Left renal pelvis (tissue), 4 donors: ENCODE measurements at regions not wholly inside any gene's neighbourhood (a gene's known extent, or its start where the extent isn't known, plus 50 kb on each side); places are given as distances from the start of the nearest gene placed in this dataset.
"Not testable (repeated sequence)": the region's sequence is repeated elsewhere in the genome, so short reads cannot be mapped to it uniquely, and the experiment has no call there.

Source experiments
- DNase-seq, 4 donors: peaks; one replicate each; pipeline ENCODE4 v3.0.0-alpha.2; 2013; ENCODE audit warnings: low read depth in 4 of 4, low spot score in 3 of 4

DNA sequence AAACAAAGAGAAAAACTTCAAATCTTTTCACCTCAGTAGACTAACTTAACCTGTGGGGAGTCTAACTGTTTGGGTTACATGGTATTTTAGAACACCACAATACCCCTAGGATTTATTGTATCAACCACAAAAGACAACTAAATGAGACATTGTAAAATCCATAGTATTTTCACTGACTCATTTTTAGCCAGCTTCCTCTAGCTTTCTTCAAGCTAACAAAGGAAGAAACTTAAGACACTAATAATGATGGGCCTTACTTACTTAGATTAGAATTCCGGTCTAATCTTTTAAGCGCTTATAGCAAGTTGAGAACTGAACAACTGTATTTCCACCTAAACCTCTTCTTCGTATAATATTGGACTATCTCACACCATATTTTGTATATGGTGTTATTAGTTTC, 529.3 kb downstream of the DMRTA1 start:
- DNase-seq = no peak

DNA sequence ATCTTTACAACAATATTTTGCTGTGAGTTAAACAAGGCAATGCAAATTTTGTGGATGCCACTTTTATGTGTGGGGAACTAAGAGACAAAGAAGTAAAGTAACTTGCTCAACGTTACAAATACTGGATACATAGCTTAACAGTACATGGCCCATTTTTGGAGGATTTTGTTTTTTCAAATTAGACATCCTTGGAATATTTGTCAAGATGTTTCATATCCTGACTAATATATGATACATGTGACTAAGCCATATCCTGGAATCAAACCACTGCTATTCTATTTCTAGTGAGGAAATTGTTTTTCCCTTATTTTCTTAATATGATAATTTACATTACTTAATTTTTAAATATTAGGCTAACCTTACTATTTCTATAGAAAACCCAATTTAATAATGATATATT, 529.8 kb downstream of the DMRTA1 start:
- DNase-seq = no peak

DNA sequence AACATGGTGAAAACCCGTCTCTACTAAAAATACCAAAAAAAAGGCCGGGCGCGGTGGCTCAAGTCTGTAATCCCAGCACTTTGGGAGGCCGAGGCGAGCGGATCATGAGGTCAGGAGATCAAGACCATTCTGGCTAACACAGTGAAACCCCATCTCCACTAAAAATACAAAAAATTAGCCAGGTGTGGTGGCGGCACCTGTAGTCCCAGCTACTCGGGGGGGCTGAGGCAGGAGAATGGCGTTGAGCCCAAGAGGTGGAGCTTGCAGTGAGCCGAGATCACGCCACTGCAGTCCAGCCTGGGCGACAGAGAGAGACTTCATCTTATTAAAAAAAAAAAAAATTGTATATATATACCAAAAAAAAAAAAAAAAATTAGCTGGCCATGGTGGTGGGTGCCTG, 533.8 kb downstream of the DMRTA1 start:
- DNase-seq = not testable (repeated sequence)

DNA sequence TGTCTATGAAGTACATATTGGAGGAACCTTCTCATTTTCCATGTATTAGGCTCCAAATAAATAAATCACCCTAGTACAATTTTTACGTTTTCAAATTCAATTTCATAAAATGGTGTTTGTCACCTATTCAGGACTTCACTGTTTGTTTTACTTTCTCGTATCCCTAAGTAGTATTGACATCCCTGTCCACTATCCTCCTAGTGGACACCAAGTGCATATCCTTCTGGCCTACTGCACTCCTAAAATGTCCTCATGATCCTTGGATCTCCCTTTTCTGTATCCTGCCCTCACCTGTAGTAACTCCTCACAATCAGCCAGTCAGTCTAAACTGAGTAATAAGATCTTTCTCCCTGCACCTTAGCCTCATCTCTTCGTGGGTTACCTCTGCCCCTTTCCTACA, 539.9 kb downstream of the DMRTA1 start:
- DNase-seq = no peak

DNA sequence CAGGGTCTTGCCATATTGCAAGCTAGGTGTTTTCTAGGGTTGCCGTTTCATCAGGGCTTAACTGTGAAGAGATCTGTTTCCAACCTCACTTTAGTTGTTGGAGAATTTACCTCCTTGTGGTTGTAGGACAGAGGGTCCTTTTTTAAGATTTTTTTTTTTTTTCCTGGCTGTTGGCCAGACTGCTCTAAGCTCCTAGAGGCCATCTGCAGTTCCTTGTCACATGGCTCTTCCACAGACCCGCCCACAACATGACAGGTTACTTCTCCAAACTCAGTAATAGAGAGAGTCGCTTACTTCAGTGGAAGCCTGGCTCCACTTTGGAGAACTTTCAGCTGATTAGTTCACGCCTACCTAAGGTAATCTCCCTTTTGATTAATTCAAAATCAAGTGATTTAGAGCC, 543.7 kb downstream of the DMRTA1 start:
- no peak for DNase-seq

DNA sequence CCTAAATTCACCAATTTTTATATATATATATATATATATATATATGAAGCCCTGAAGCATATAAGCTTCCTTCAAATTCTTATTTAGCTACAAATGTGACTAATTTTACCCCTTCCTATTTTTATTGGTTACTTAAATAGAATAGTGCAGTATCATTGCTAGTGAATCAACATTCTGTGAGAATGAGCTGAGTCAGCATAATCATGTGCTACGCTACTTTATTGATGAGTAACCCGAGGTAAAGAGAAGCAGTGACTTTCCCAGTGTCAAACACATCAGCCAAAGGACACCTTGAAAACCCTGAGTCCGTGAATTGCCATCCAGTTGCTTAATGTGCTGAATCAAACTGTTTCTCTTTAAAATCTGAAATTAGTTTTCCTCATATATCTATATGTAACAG, 546.2 kb downstream of the DMRTA1 start:
- no peak for DNase-seq

DNA sequence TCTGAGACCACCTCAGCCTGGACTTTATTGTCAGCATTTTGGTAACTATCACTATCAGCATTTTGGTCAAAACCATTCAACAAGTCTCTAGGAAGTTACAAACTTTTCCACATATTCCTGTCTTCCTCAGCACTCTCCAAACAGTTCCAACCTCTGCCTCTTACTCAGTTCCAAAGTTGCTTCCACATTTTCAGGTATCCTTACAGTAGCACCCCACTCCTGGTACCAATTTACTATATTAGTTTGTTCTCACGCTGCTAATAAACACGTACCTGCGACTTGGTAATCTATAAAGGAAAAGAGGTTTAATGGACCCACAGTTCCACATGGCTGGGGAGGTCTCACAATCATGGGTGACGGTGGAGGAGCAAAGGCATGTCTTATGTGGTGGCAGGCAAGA, 551.3 kb downstream of the DMRTA1 start:
- DNase-seq = no peak

DNA sequence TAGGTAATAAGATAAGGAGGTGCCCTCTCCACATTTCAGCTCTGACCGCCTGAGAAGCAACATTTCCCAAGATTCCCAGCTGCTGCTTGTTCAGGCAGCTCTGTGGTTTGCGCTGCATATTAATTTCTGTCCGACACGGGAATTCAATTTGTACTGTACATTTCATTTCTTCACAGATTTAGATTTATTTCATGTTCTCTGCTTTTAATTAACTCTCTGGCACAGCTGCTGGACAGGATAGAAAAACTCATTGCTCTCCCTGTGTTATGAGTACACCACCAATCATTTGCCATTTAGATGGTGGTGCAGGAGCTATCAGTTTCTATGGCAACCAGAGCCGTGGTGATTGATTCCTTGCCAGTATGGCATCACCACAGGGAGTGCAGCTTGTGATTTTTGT, 558.5 kb downstream of the DMRTA1 start:
- no peak for DNase-seq

DNA sequence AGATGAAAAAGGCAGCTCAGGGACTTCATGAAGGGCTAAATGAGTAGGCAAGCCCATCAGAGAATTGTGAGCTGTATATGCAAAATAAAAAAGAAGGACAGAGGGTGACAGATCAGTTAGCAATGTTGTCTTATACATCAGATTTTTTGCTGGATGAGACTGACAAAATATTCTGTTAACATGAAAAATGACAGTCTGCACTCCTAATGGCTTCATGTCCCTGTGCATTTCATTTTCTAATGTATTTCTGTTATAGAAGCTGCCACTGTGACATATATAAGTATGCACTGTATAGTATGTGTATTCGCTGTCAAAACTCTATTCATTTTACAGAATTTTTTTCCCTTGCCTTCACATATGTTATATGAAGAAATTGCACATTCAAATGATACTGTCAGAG, 559.5 kb downstream of the DMRTA1 start:
- DNase-seq = no peak

DNA sequence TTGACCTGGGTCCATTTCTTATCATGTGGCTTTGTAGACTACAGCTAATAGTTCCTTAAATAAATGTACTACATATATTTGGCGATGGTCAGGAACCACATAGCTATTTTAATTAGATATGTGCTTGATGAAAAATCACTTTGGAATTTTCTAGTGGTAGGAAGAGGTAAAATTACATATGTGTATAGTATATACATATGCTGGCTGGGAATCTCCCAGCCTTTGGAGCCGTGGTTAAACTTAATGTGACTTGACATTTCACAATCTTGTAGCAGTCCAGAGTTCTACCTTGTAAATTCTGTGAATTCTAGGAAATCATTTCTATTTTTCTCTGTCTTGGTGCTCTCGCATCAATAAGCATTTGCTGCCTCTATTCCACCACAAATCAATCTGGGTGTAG, 565.0 kb downstream of the DMRTA1 start:
- no peak for DNase-seq

DNA sequence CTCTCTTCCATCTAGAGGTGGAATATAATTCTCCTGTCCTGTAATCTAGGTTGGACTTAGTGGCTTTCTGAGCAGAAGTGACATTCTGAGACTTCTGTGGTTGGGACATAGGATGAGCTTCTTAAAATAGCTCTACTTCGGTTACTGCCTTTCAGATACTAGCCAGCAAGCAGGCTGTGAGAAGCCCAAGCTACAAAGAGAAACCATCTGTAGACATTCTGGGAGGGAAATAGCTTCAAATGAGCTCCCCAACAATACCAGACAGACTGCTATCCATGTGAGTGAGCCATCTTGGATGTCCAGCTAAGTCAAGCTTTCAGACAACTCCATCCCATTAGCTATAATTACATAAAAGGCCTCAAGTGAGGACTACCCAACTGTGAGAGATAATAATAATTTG, 568.9 kb downstream of the DMRTA1 start:
- DNase-seq = no peak

DNA sequence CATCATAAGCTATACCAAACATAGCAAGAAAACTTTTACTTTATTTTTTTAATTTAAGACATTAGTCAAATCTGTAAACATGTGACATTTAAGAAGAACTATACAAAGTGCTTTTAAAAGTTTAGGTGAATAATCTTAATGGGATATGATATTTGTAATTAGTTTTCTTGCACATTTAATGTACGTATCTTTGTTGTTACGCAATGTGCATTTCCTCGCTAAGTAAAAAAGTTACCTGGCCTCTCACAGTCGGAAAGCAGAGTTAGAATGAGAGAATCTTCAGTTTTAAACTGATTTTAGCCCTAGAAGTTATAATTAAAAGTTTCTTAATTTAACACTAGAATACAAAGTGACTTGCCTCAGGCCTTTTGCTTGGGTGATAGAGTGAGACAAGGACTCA, 589.8 kb downstream of the DMRTA1 start:
- DNase-seq = no peak

DNA sequence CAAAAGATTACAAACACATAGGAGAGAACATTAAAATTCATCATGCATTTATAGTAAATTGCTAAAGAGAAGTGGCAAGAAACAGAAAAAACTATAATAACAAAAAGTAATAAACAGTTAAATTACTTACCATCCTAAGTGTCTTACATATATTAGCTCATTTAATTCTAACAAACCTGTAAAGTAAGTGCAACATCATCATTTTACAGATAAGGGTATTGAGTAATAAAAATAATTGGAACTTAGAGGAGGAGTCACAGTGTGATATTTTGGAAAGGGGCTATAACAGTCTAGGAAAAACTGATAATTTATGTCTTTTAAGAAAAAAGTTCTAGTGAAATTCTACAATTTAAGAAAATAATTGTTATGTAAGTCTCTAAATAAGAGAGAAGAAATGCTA, 592.8 kb downstream of the DMRTA1 start:
- no peak for DNase-seq

DNA sequence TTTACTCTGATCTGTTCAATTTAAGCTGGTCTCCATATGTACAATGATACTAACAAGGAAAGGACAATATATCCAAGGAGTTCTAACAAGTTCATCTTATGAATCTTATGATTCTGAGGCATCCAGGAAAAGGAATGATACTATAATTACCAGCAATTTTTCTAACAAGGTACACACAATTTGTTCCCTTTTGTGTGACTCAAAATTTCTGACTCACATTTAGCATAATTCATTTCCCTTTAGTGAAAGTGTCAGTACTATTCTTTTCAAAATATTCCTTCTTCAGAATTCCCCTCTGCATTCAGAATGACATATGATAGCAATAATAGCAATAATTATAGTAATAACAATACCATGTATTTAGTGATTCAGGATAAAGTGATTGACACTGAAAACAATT, 594.8 kb downstream of the DMRTA1 start:
- no peak for DNase-seq

DNA sequence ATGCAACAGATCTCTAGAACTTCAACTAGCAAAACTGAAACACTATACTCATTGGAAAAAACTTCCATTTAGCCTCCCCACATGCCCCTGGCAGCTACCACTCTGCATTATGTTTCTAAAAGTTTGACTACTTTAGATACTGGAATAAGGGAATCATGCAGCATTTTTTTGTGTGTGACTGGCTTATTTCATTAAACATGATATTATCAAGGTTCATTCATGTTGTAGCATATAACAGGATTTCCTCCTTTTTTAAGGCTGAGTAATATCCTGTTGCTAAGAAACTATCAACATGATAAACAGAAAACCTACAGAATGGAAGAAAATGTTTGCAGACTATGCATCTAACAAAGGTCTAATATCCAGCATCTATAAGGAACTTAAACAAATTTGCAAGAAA, 597.9 kb downstream of the DMRTA1 start:
- DNase-seq = no peak

DNA sequence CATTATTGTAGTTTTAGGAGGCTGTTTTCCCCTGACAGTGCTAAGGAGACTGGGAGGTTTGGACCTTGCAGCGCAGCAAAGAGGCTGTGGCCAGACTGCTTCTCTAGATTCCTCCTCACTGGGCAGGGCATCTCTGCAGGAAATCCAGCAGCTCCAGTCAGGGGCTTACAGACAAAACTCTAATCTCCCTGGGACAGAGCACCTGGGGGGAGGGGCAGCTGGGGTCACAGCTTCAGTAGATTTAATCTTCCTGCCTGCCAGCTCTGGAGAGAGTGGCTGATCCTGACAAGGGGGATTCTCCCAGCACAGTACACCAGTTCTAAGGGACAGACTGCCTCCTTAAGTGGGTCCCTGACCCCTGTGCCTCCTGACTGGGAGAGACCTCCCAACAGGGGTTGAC, 599.4 kb downstream of the DMRTA1 start:
- DNase-seq = not testable (repeated sequence)

DNA sequence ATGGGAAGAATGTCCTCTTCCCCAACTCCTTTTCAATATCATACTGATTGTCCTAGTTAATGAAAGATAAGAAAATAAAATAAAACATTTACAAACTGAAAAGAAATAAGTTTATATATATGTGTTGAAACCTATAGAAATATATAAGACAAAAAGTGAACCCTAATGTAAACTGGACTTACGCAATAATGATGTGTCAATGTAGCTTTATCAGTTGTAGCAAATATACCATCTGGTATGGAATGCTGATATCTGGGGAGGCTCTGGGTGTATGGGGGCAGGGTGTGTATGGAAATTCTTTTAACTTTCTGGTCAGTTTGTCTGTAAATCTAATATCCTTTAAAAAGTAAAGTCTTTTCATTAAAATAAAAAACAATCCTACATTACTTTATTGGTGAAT, 603.9 kb downstream of the DMRTA1 start:
- DNase-seq = no peak

DNA sequence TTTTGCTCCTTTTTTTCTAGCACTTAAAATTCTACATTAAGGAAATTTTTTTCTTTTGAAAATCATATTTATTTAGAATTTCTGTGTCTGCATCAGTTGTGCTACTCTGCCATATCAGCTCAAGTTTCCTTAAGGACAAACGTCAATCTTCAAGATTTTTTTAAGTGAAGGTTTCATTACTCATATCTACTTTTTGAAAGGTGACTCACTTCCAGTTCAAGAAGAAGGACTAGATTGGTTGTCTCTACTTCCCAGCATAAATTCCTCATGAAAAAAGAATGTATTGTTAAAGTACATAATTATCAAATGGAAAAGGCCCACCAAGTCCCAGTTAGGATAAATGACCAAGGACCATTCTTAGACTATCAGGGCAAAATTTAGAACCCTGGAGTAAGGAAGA, 626.5 kb downstream of the DMRTA1 start:
- DNase-seq = no peak

DNA sequence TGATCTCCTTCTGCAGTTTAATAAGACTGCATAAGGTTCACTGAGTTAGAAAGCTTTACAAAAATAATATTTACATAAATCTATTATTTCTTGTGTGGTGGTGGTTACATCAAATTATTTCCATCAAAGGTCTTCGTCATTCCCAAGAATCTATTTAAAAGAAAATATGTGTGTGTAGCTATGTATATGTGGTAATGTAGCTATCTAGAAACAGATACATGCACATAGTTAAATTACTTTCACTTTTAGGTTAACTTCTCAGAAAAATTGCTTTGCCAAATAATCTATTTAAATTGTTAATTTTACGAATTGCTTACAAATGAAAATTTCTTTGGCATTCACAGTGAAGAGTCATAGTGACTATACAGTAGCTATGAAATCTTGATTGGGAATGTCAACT, 633.2 kb downstream of the DMRTA1 start:
- DNase-seq = no peak

DNA sequence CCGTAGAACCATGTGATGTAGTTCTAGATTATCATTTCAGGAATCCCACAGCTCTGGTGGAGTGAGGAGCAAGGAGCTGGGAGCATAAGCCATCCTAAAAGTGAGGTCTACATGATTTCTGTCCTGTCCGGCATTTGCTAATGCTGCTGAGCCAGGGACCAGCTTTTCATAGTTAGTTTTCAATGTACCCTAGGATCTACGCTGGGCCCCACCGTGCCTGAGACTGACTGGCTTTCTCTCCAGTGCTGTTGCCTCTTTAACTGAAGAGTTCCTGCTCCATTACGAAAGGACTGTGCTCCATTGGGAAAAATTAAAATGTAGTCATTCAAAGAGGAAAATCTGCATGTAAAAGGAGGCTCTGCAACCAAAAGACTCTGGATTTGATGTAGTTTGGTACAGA, 634.8 kb downstream of the DMRTA1 start:
- no peak for DNase-seq

DNA sequence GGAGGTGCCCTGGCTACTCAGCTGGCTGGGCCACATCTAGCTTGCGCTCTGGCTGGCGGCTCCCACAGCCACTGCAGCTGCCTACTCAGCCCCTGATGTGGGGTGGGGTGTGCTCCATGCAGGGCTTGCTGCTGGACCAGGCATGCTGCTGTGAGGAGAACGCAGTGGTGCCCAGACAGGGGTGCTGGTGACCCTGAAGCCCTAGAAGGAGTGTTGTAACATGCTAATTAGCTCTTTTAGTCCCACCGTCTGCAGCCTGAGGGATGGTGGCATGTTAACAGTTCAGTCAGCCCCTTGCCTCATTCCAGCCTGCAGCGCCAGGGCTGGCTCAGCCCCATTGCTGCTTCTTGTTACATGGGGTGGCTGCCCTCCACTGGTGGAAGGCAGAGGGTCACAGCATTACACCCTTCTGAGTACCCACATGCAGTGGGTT, 642.3 kb downstream of the DMRTA1 start:
- DNase-seq = no peak

DNA sequence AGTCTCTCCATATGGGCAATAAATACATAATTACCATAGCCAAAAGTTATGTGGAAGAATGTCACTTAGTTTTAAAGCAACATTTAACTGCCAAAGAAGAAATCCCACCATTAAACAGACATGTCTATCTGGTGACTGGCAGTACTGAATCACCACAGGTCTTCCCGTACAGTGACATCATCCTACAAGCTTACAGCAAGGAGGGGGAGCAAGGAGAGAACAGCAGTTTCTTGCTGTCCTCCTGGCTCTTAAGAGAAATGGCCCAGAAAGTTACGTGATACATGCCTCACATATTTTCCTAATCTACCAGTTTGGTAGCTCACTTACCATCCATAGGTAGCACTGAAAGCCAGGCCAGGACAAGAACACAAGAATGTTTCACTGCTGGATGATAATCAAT, 671.0 kb downstream of the DMRTA1 start:
- DNase-seq = no peak

DNA sequence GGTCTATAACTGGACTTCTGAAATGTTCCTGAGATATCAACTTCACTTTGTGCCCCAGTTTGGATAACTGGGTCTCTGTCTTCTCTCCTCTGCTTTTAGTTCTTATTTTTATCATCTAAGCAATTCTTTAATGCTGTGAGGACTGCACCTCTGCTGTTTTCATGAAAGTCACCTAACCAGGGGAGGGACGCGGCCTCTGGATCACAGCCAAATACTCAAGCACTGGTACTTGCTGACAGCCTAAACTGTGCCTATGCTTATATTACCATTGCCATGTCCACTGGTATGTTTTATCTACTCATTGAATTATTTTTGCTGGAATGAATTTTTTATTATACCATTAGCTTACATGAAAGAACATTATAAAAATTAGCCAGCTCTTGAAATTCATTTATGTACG, 674.0 kb downstream of the DMRTA1 start:
- no peak for DNase-seq
